ENCODE measurements at regions not wholly inside any gene's neighbourhood (a gene's known extent, or its start where the extent isn't known, plus 50 kb on each side); places are given as distances from the start of the nearest gene placed in this dataset.

DNA sequence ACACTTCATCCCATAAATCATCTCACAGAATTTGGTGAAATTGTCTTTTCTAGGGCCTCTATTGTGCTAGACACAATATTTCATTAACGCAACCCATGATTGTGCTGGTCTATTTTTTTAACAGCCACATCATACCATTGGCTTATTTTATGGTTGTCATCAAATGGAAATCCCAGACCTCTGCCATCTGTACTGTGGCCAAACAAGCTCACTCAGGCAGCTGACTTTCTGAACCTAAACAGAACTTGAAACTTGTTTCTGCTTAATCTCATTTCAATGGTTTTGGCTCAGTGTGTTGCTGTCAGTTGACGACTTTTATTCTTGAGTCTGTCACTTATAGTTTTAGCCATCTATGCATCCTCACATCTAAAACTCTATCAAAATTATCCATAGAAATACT lies 111.8 kb downstream of the HAO1 start:
- Histone ChIP-seq H3K9me3 (ENCODE audit: control insufficient read depth in 5 of 5, low read length in 5 of 5) (peaks cover 0 to 4% (median 0%) of the 10 kb centered on the region in 5 donors), H3K27me3 (ENCODE audit: control insufficient read depth in 5 of 5, insufficient read depth in 4 of 5, low read length in 5 of 5) (no peaks in the 10 kb centered on the region), H3K36me3 (ENCODE audit: control insufficient read depth in 5 of 5, insufficient read depth in 5 of 5, low read length in 5 of 5) (no peaks in the 10 kb centered on the region), H3K27ac (ENCODE audit: low read depth, low read length) (no peak overlapping the region), H3K4me3 (ENCODE audit: low read depth in 1 of 5, low read length in 5 of 5) (no peak overlapping the region), H3K9ac (ENCODE audit: low read length in 5 of 5) (no peak overlapping the region), H3K4me1 (ENCODE audit: control insufficient read depth in 5 of 5, insufficient read depth in 5 of 5, low read length in 5 of 5) (no peaks in the 10 kb centered on the region)

DNA sequence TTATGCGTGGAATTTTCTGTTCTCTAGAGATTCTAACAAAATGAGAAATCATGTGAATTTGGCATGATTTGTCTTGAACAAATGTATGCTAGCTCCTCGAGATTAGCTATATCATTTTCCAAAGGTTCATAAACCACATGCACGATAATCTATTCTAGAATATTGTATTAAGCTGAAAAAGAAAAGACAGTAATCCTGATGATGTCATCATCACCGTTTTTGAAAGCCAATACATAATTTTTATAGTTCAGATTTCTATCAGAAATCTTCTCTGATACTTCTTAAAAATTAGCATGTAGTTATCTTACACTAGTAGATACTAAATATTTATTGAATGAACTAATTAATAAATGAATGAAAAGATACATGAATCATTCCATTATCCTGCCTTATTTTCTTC lies 111.2 kb downstream of the HAO1 start:
- Histone ChIP-seq H3K4me1 (ENCODE audit: control insufficient read depth in 5 of 5, insufficient read depth in 5 of 5, low read length in 5 of 5) (no peaks in the 10 kb centered on the region), H3K36me3 (ENCODE audit: control insufficient read depth in 5 of 5, insufficient read depth in 5 of 5, low read length in 5 of 5) (no peaks in the 10 kb centered on the region), H3K9ac (ENCODE audit: low read length in 5 of 5) (no peak overlapping the region), H3K4me3 (ENCODE audit: low read depth in 1 of 5, low read length in 5 of 5) (no peak overlapping the region), H3K27me3 (ENCODE audit: control insufficient read depth in 5 of 5, insufficient read depth in 4 of 5, low read length in 5 of 5) (no peaks in the 10 kb centered on the region), H3K9me3 (ENCODE audit: control insufficient read depth in 5 of 5, low read length in 5 of 5) (peaks cover 0 to 4% (median 2%) of the 10 kb centered on the region in 5 donors), H3K27ac (ENCODE audit: low read depth, low read length) (no peak overlapping the region)

DNA sequence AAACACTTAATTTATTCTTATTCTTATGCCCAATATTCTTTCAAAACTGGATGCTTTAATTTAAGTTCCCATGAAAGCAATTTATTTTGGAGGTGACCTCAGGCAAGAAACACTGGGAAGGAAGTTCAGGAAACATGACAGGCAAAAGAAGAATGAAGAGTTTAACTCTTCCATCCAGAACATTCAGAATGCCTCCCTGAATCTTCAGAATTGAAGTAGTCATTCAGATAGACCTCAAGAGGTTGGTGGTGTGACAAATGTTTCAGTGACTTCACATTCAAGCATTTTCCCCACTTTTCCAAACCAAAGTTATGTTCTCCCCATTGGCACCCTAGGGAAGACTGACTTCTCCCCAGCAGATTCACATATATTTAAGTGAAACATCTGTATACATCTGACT lies 110.5 kb downstream of the HAO1 start:
- no peak overlapping the region for H3K27ac ChIP-seq (ENCODE audit: low read depth, low read length)
- H3K4me1 ChIP-seq (ENCODE audit: control insufficient read depth in 5 of 5, insufficient read depth in 5 of 5, low read length in 5 of 5), result no peaks in the 10 kb centered on the region
- no peaks in the 10 kb centered on the region for H3K27me3 ChIP-seq (ENCODE audit: control insufficient read depth in 5 of 5, insufficient read depth in 4 of 5, low read length in 5 of 5)
- H3K9me3 ChIP-seq (ENCODE audit: control insufficient read depth in 5 of 5, low read length in 5 of 5), result peaks cover 0 to 8% (median 3%) of the 10 kb centered on the region in 5 donors
- no peak overlapping the region for H3K9ac ChIP-seq (ENCODE audit: low read length in 5 of 5)
- no peak overlapping the region for H3K4me3 ChIP-seq (ENCODE audit: low read depth in 1 of 5, low read length in 5 of 5)
- no peaks in the 10 kb centered on the region for H3K36me3 ChIP-seq (ENCODE audit: control insufficient read depth in 5 of 5, insufficient read depth in 5 of 5, low read length in 5 of 5)

All from subcutaneous abdominal adipose tissue (tissue), 5 donors.